K562 (cell line): ENCODE measurements at regions not wholly inside any gene's neighbourhood (a gene's known extent, or its start where the extent isn't known, plus 50 kb on each side); places are given as distances from the start of the nearest gene placed in this dataset.

ENCODE experiments used
- ATAC-seq: fragments of 200-7000 bp; cut with Tn5 transposase; 3 replicates; pipeline ENCODE4 v1.9.1; 2020; ENCODE audit warnings: moderate library complexity
- BruUV-seq: library from RNA; stranded (reverse); fragments of 400-500 nt; replicated peaks from 2 replicates; lab custom pipeline; 2021; lab: Mats Ljungman, UMichigan
- CTCF ChIA-PET: fragments of 300-600 bp; formaldehyde crosslinking; extraction: SDS; loops from one replicate; lab custom pipeline; 2021; ENCODE audit warnings: low intra/inter-chr PET ratio; lab: Yijun Ruan, JAX
- POLR2A ChIA-PET: fragments of 300-600, 350-650 bp; sonication (Branson Sonifier 250); formaldehyde crosslinking; extraction: SDS; loops from one replicate; lab custom pipeline; 2021; ENCODE audit warnings: antibody characterized with exemption, inconsistent platforms; lab: Yijun Ruan, JAX
- DNase-seq, 4 experiments: peaks; one replicate each; pipeline versions ENCODE4 v3.0.0 to v3.0.0-alpha.2; 2011 to 2018; ENCODE audit warnings: low spot score in 3 of 4, mixed read lengths in 3 of 4; ENCODE audit errors: extremely low read depth in 1 of 4
- FAIRE-seq: peaks from 2 replicates; lab custom pipeline; 2011; peaks lifted over from hg19 to GRCh38; lab: Jason Lieb, UNC
- H2AFZ ChIP-seq: 2 replicates; pipeline ENCODE4 v1.6.0; 2011; ENCODE audit warnings: low read depth, low read length, control low read depth, inconsistent platforms
- H3K27ac ChIP-seq: fragments of 200-600 bp; 3 replicates; pipeline ENCODE4 v1.8.0; 2011; ENCODE audit warnings: low read depth, mild to moderate bottlenecking, control low read depth, inconsistent platforms, low read length, moderate library complexity, mixed read lengths; ENCODE audit errors: extremely low read depth
- H3K27me3 ChIP-seq, 2 experiments: fragments of 300-600 bp in 1 of 2; 2 replicates in 1 of 2; 3 replicates in 1 of 2; pipeline versions ENCODE4 v1.6.0 to v1.8.0; 2011; ENCODE audit warnings: inconsistent platforms in 2 of 2, low read length in 2 of 2, mild to moderate bottlenecking in 1 of 2, mixed read lengths in 1 of 2, moderate library complexity in 1 of 2; ENCODE audit not compliant: control insufficient read depth in 2 of 2, insufficient read depth in 2 of 2
- H3K36me3 ChIP-seq: fragments of 300-600 bp; 3 replicates; pipeline ENCODE4 v1.8.0; 2011; ENCODE audit warnings: mild to moderate bottlenecking, low read length, inconsistent platforms; ENCODE audit not compliant: control insufficient read depth, insufficient read depth
- H3K4me1 ChIP-seq, 2 experiments: fragments of 200-600 bp in 1 of 2; replicated peaks in 1 of 2; 2 replicates in 1 of 2; 3 replicates in 1 of 2; pipeline versions ENCODE4 v1.5.1 to v1.8.0; 2011; ENCODE audit warnings: inconsistent platforms in 2 of 2, low read length in 2 of 2, mild to moderate bottlenecking in 1 of 2, mixed read lengths in 1 of 2, moderate library complexity in 1 of 2; ENCODE audit not compliant: control insufficient read depth in 2 of 2, insufficient read depth in 2 of 2
- H3K4me2 ChIP-seq: 2 replicates; pipeline ENCODE4 v1.6.1; 2011; ENCODE audit warnings: low read length, control low read depth, inconsistent platforms, mixed read lengths; ENCODE audit not compliant: insufficient read depth
- H3K4me3 ChIP-seq: fragments of 200-600 bp; sonication (generic), shearing (Covaris generic); 2 replicates; pipeline ENCODE4 v1.5.1; 2016; ENCODE audit warnings: control low read depth, inconsistent platforms
- H3K79me2 ChIP-seq: fragments of 200-600 bp; 3 replicates; pipeline ENCODE4 v1.8.0; 2011; ENCODE audit warnings: low read length, inconsistent platforms; ENCODE audit not compliant: control insufficient read depth, insufficient read depth
- H3K9ac ChIP-seq, 2 experiments: 2 replicates each; pipeline versions ENCODE4 v1.6.0 to v1.6.1; 2011; ENCODE audit warnings: low read depth in 2 of 2, low read length in 2 of 2, control low read depth in 1 of 2, inconsistent platforms in 1 of 2, mild to moderate bottlenecking in 1 of 2, mixed read lengths in 1 of 2; ENCODE audit not compliant: insufficient read depth in 1 of 2
- H3K9me1 ChIP-seq: one replicate; pipeline ENCODE4 v1.6.0; 2011; ENCODE audit warnings: inconsistent platforms, mild to moderate bottlenecking, low read length, moderate library complexity; ENCODE audit not compliant: control insufficient read depth, insufficient read depth
- H3K9me3 ChIP-seq: replicated peaks from 2 replicates; pipeline ENCODE4 v1.5.1; 2011; ENCODE audit warnings: low read depth, low read length, inconsistent platforms; ENCODE audit not compliant: control insufficient read depth, insufficient read depth
- H4K20me1 ChIP-seq: replicated peaks from 2 replicates; pipeline ENCODE4 v1.6.1; 2011; ENCODE audit warnings: low read length, inconsistent platforms, mixed read lengths; ENCODE audit not compliant: control insufficient read depth, insufficient read depth
- FIP1L1 ChIP-seq: fragments of 200-400 bp; formaldehyde crosslinking; IDR thresholded peaks from 2 replicates; pipeline ENCODE4 v1.6.1; 2018; ENCODE audit warnings: mild to moderate bottlenecking, low read depth, low read length; ENCODE audit not compliant: poor library complexity, severe bottlenecking
- FOSL1 ChIP-seq: fragments of 200-800 bp; sonication (Bioruptor generic); conservative IDR thresholded peaks from 2 replicates; pipeline ENCODE4 v1.6.1; 2016; ENCODE audit warnings: missing genetic modification characterization, missing compliant biosample characterization
- HMG20A ChIP-seq: fragments of 450-650 bp; formaldehyde crosslinking; conservative IDR thresholded peaks from 2 replicates; pipeline ENCODE4 v1.4.0; 2020; ENCODE audit warnings: mild to moderate bottlenecking, mixed read lengths
- HOXB6 ChIP-seq: fragments of 250-450 bp; sonication (Bioruptor Pico); IDR thresholded peaks from 2 replicates; pipeline ENCODE4 v1.5.1; 2022; ENCODE audit warnings: mild to moderate bottlenecking, borderline replicate concordance
- MEF2D ChIP-seq: conservative IDR thresholded peaks from 2 replicates; pipeline ENCODE4 v1.6.1; 2016; ENCODE audit warnings: low read depth, missing genetic modification characterization, missing compliant biosample characterization
- TFE3 ChIP-seq: fragments of 450-650 bp; formaldehyde crosslinking; IDR thresholded peaks from 2 replicates; pipeline ENCODE4 v1.4.0; 2020; ENCODE audit warnings: mild to moderate bottlenecking, mixed read lengths
- ZBTB2 ChIP-seq: fragments of 450-650 bp; IDR thresholded peaks from 2 replicates; pipeline ENCODE4 v1.6.1; 2016; ENCODE audit warnings: antibody characterized with exemption
- ZFP30 ChIP-seq: fragments of 250-450 bp; sonication (Bioruptor Pico); IDR thresholded peaks from 2 replicates; pipeline ENCODE4 v1.8.0; 2022; ENCODE audit warnings: moderate library complexity, mild to moderate bottlenecking, inconsistent platforms, borderline replicate concordance
- WGBS: fragments of 100-300 bp; shearing (Covaris generic); methylation state at CpG from one replicate; pipeline ENCODE4 v1.1.6; 2016; ENCODE audit warnings: low coverage, mixed read lengths; ENCODE audit not compliant: insufficient coverage; ENCODE audit errors: missing lambda C conversion rate; 5-methylcytosine and 5-hydroxymethylcytosine counted together
- in situ Hi-C: fragments of 300-500 bp; cut with MboI; formaldehyde crosslinking; loops from 4 replicates; pipeline ENCODE4 v1.15.0; 2018; ENCODE audit warnings: inconsistent platforms, mixed read lengths
- intact Hi-C: fragments of 100-400 bp; cut with micrococcal nuclease; formaldehyde crosslinking; loops from 2 replicates; pipeline ENCODE4 v1.14.2; 2022

GRCh38 chr1:219749370-219749769 is 136.5 kb upstream of the ZC3H11B start:
- Histone ChIP-seq H3K27ac (no peak overlapping the region), H3K4me1 (no peaks in the 10 kb centered on the region), H2AFZ (no peak overlapping the region), H3K4me2 (no peak overlapping the region), H4K20me1 (no peaks in the 10 kb centered on the region)
- POLR2A ChIA-PET: no interaction called here
- intact Hi-C loops: no loop called here
- no peak for FAIRE-seq
- TF ChIP-seq FIP1L1 (no peak), TFE3 (CRISPR knock-in tag) (0 out of 2 replicates have a peak, but pooled peaks have one; percentile 1), MEF2D (tag) (no peak), HOXB6 (no peak)
- TF ChIP-seq, all 486 proteins: peak for 1
- Histone ChIP-seq H3K36me3 (no peaks in the 10 kb centered on the region), H3K4me3 (no peak overlapping the region), H3K9ac (no peak overlapping the region), H3K9me3 (no peaks in the 10 kb centered on the region), H3K27me3 (peaks cover 0 to 2% of the 10 kb centered on the region in 2 experiments; a peak in 1 of 5 replicates), H3K9me1 (no peaks in the 10 kb centered on the region), H3K79me2 (no peaks in the 10 kb centered on the region)
- 0% methylated on average over 2 of the region's 2 CpGs for WGBS
- DNase-seq (no peak), ATAC-seq (no peak)
- BruUV-seq: no TSS peak
- CTCF ChIA-PET: no interaction called here
- in situ Hi-C loops: no loop called here

- BruUV-seq: no TSS peak
- no peaks in the 10 kb centered on the region for H3K9me3 ChIP-seq
- H3K27me3 ChIP-seq: no peaks in the 10 kb centered on the region
- TF ChIP-seq HMG20A: no peak
- TF ChIP-seq FOSL1 (tag): peak; percentile 34; the same call in 1 of the 2 replicates
- no peak for TF ChIP-seq ZFP30 (CRISPR knock-in tag)
- TF ChIP-seq ZBTB2: no peak
- H3K27ac ChIP-seq: no peak overlapping the region
- H2AFZ ChIP-seq: no peak overlapping the region
- POLR2A ChIA-PET: no interaction called here
- no peaks in the 10 kb centered on the region for H3K79me2 ChIP-seq
- FAIRE-seq (no peak), DNase-seq (peak in 1 of 4 experiments; percentile 8), ATAC-seq (no peak)
- no peaks in the 10 kb centered on the region for H3K36me3 ChIP-seq
- intact Hi-C loops: no loop called here
- H4K20me1 ChIP-seq: no peaks in the 10 kb centered on the region
- no peaks in the 10 kb centered on the region for H3K4me1 ChIP-seq
- H3K9ac ChIP-seq: no peak overlapping the region
- CTCF ChIA-PET: no interaction called here
- no peak overlapping the region for H3K4me3 ChIP-seq
- WGBS: 0% methylated on average over 2 of the region's 2 CpGs
- H3K9me1 ChIP-seq: no peaks in the 10 kb centered on the region
- no peak overlapping the region for H3K4me2 ChIP-seq
- in situ Hi-C loops: no loop called here
These were observed 133.2 kb upstream of the ZC3H11B start for GRCh38 chr1:219746141-219746540.
